NCI-H1694 (cell line): ENCODE measurements at regions not wholly inside any gene's neighbourhood (a gene's known extent, or its start where the extent isn't known, plus 50 kb on each side); places are given as distances from the start of the nearest gene placed in this dataset.

Experiments used
- DNase-seq: peaks from one replicate; lab custom pipeline; 2025; lab: John Stamatoyannopoulos, UW

DNA sequence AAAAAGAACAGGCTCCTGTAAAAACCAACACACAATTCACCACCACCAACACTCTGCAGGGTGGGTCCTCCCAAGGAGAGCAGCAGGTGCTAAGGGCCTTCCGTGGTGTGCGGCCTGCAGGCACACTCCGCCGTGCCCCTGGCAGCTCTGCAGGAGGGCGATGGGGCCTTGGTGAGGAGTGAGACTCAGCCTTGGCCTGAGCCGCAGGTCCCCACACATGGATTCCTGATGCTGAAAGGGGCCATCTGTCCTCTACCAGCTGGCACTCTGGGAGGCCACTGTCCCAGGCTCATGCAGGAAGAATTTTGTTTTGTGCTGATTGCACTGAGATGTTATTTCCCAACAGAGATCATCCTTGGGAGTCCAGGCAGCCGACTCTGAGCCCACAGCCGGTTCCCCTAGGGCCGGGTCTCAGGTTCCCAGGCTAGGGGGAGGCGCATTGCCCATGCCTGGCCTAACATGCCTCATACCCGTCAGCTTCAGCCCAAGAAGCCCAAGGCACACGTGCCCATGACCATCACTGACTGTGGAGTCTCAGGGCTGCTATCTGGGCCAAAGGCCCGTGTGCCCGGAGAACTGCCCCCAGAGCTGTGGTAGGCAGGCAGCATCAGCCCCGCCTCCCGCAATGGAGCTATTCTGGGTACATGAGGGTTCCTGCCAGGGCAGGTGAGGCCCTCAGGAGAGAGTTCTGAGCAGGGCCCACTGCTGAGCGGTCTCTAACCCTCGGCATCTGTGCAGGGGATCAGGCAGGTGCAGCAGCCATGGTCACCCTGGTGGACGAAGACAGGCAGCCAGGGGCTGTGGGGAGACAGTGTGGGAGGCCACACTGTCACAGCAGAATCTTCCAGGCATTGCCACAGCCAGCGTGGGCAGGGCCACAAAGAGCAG is 97.9 kb upstream of the ZNF469 start:
- peak; percentile 37 for DNase-seq

DNA sequence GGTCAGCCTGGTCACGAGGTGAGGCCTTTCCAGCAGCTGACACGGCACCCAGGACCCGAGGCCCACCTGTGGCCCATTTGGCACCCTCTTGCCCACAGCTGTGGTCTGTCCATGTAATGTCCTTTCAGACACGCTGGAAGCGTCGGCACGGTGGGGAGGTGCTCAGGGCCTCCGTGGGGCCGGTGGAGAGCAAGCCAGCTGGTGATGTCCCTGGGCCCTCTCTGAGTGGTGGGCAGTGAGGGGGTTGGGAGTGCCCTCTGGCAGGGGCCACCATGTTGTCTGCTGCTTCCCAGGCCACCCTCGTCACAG is 97.3 kb upstream of the ZNF469 start:
- no peak for DNase-seq

DNA sequence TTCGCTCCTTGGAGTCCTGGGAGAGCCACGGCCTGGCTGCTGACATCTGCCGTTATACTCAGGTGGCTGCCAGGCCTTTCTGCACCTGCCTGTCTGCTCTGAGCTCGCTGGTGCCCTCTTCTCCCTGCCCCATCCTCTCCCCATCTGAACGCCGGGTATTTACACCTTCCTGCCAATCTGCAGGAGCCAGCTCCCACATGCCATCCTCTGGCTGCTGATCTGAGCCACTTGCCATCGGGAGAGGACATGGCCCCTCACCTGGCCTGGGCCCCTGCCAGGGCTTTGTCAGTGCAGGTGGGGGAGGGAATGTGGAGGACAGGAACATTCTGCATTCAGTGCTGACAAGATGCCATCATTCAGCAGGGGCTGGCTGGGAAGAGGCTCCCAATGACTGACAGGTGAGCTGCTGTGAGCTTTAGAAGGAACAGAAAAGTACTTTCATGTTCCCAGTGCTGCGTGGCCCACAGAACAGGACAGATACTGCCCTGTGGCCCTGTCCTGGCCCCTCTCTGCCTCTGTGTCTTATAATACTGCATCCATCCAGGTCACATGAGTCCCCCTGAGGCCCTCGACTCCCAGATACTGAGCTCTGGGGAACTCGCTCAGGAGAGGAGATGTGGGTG is 96.3 kb upstream of the ZNF469 start:
- no peak for DNase-seq

DNA sequence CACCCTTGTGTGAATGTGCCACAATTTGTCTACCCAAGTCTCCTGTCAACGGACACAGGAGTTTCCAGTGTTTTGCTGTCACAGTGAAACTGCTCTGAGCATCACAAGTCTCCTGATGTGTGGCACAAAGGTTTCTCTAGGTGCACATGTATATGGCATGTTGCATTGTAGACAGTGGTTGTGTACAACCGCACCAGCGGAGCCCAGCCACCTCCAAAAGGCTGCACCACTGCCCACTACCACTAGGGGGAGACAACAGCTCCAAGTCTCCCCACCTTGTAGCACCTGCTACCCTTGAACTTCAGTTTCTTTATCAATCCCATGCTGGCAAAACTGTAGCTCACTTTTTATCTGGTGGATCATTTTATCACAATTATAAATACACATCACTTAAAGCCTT is 95.5 kb upstream of the ZNF469 start:
- DNase-seq = peak; percentile 15

DNA sequence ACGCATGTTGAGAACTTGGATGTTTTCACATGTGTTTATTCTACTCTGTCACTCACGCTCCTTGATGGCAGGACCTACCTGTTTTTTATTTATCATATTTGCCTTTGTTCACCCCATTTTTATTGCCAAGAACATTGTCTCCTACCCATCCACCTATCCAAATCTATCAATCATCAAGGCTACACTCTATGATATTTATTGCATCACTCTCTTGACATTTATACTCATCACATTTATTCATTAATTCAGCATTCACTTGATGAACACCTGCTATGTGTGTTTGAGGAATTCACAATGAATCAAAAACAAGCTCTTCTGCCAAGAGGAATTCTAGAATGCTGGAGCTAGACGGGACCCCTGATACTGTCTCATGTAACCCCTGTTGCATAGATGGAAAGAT is 94.5 kb upstream of the ZNF469 start:
- no peak for DNase-seq

DNA sequence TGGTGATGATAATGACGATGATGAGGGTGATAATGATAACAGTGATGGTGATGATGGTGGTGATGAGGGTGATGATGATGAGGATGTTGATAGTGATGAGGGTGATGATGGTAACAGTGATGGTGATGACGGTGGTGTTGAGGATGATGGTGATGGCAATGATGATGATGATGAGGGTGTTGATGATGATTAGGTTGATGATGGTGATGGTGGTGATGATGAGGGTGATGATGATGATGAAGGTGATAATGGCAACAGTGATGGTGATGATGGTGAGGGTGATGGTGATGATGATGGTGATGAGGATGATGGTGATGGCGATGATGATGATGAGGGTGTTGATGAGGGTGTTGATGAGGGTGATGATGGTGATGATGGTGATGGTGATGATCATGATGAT is 93.8 kb upstream of the ZNF469 start:
- no peak for DNase-seq

DNA sequence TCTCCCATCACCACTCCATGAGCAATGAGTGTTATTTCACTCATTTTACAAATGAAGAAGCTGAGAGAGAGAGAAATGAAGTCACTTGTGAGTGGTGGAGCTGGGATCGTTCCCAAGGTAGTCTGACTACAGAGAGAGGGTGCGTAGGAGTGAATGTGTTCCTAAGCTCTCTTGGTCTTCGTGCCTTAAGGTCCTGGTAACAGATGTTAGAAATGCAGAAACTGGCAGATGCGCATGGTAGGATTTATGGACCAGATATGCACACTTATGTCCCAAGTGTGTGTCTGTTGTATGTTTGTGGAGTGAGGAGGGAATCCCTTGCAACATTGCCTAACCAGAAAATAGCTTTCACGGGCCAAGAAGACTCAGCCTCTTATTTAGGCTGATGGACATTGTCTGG is 93.2 kb upstream of the ZNF469 start:
- no peak for DNase-seq

DNA sequence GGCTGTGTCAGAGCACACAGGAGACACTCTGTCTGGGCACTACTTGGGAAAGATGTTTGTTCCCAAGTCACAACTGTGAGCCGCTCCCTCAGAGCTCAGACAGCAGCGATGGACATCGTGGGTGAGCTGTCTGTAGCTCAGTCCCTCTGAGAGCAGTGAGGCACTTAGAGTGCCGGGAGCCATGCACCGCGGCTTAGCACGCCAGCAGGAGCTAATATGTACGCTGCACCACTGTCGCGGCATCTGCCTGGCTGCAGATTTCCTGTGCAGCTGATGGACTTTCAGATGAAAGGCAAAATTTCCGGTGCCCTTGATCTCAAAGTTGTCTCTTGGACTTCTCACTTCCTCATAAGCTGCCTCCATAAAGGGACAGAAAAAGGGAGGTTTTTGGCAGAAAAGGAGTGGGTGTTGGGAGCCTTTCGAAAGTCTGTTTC is 92.8 kb upstream of the ZNF469 start:
- no peak for DNase-seq

DNA sequence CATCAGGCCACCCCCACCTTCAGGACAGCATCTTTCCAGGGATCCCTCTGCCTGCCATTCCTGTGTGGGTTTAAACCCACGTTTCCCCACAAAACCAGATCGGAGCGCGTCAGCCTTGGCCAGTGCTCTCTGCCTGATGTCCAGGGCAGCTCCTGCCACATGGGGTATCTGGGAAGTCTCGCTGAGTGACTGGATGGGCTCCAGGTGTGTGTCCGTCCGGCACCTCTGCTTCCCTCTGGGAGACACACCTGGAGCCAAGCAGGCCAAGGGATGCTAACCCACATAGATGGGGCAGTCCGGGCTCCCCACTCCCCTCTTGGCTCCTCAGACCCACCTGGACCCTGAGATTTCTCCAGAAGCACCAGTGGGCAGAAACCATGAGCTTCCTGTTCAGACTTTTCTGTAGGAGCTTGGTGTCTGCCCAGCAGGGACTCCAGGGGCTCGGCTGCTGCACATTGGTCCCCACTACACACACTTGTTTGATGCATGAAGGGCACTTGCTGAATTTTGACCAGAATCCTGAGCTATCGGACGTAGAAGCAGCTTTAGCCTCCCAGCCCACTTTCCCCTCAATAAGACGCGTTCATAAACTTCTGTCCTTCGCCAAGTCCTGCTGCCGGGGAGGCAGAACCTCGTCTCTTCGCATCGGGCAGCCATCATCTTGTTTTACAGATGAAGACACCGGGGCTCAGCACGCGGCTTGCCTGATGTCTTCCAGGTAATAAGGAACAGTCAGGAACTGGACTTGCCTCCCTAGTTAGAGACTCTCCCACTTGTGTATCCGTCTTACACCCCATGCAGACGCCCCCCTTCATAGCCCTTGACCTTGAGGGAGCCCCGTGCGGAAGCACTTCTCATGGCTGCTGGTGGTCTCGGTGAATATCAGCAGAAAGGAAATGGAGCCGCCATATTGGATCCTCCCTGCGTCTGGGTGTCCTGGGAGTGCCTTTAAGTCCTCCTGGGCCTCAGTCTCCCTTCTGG is 91.6 kb upstream of the ZNF469 start:
- no peak for DNase-seq

DNA sequence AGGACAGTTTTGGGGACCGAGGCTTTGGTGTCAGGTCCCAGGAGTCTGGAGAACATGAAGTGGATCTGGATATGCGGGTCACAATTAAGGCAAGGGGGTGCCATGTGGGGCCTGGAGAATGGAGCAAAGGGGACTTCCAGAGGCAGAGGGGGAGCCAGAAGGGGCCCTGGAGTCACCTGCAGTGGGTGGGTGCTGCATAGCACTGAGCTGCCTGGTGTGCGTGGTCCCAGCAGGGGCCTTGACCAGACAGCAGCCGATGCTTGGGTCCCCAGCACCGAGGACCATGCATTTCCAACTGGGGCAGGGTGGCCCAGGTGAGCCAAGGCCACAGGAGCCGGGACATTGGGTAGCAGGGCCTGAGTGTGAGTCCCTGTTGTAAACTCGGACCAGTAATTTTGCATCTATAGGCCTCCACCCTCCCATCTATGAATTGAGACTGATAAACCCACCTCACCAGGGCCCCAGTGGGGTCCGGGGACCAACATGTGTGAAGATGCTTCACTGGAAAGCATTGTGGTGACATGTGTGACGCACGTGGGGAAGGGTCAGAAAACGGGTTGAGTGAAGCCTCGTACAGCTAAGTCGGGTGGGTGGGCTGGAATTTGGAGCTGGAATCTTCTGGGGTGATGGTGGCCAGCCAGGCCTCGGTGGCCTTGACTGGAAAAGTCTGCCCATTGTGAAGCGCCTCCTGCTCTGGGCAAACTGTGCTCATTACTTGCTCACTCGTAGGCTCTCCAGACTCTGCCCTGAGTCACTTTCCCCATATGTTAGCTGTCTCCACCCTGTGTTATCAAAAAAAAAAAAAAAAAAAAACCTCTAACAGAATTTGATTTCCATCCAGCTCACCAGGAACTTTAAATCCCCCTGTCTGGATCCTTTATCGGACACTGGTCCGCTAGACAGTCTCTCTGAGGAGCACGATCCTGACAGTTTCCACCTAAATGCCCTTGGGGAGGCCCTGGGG is 90.5 kb upstream of the ZNF469 start:
- DNase-seq = no peak

DNA sequence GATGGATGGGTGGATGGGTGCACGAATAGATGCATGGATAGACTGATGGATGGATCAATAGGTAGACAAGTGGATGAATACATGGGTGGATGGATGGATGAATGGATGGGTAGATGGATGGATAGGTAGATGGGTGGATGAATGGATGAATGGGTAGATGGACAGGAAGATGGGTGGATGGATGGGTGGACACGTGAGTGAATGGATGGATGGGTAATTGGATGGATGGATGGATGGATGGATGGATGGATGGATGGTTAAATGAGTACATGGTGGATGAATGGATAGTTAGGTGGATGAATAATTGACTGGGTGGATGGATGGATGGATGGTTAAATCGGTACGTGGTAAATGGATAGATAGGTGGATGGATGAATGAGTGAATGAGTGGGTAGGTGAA is 89.7 kb upstream of the ZNF469 start:
- DNase-seq = no peak

DNA sequence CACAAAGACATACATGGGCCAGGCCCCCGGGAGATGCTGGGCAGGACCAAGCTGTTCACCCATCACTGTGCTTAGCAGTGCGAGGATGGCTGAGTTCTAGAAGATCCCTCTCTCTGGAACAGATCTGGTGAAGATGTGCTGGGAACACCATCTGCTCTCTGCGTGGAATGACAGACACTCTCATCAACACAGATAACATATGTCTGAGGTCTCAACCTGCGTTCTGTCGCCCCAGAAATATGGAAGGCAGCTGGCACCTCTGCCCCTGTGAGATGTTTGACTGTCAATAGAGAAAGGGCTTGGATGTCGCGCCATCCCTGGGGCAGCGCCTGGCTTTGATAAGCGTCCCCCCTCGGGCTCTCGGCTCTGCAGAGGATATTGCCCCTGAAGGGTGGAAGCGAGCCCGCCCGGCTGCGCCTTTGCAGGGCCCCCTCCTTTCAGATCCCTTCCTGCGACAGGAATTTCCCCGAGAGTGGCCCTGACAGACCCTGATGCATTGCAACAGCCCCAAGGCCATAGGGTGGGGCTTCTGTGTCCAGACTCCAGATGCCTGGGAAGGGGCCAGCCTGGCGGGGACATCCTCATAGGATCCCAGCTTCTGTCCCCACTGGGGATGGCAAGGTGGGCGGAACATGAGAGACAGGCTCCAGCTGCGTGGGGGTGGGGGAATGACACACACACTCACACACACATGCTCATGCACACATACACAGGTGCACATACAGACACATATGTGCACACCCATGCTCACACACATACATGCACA is 86.9 kb upstream of the ZNF469 start:
- DNase-seq = peak; percentile 47

DNA sequence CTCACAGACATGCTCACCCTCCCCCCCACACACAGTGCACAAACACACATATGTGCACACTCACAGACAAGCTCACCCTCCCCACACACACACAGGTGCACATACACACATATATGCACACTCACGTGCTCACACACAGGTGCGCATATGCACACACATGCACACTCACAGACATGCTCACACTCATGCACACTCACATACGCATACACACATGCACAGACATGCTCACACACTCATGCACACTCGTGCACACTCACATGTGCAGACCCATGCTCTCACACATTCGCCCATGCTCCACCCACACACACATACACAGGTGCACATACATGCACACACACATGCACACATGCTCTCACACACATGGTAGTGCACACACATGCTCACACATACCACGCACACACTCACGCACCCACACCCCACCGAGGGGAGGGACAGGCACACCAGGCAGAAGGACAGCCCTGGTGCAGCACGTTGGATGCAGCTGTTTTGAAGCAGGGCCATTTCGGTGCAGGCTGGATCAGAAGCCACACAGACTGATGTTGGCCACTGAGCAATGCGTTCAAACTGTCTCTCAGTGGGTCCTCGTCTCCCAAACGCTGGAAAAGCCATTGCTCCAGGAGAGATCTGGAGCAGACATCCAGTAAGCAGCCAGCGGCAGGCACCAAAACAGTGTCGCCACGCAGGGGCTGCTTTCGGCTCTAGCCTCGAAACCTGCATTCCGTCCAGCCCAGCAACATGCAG is 86.2 kb upstream of the ZNF469 start:
- DNase-seq = no peak

DNA sequence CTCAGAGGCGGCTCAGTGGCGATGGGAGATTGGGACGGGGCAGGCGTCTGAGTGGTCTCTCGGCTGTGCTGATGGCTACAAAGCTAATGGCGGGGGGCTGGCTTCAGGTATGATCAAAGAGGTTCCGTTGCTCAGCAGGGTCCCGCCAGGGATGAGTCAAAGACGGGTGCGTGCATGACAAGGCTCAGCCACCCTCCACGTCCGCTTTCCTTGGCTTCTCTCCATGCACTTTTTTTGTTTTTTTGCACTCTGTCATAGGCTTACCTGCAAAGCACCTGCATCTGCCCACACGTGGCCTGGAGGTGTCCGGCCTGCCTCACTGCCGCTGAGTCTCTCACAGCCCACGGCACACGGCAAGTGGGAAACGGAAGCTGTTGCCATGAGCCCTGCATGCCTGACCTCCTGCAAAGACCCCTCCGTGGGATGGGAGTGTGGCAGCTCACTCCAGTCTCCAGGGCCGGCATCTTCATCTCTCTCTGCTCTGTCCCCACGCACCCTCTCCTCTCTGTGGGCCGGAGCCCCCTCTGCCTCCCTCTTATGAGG is 85.5 kb upstream of the ZNF469 start:
- DNase-seq = no peak

DNA sequence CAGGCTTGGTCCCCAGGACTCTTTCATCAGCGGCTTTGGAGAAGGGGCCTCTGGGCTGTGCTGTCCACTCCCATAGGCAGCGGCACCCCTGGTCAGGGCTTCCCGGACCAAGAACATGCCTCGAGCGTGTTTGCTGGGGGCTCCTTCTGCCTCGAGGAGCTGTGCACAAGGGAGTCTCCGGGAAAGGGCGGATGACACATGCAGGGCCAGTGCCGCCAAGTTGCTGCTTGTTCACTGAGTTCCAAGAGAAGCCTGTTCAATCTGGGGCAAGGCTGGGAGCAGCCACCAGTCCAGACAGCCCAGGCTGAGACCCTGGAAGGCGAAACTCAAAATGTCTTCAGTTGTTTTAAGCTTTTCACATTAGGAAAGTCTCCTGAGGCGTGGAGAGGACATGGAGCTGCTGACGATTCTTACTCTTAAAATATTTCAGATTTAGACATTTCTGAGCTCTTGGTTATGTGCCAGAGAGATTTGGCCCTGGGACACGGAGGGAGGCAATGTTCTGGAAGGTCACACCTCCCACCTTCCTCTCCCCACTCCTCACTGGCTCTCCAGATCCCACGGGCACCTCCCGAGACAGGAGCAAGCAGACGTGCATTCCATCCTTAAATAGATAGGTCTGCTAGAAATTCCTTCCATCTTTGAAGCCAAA is 84.5 kb upstream of the ZNF469 start:
- DNase-seq = no peak

DNA sequence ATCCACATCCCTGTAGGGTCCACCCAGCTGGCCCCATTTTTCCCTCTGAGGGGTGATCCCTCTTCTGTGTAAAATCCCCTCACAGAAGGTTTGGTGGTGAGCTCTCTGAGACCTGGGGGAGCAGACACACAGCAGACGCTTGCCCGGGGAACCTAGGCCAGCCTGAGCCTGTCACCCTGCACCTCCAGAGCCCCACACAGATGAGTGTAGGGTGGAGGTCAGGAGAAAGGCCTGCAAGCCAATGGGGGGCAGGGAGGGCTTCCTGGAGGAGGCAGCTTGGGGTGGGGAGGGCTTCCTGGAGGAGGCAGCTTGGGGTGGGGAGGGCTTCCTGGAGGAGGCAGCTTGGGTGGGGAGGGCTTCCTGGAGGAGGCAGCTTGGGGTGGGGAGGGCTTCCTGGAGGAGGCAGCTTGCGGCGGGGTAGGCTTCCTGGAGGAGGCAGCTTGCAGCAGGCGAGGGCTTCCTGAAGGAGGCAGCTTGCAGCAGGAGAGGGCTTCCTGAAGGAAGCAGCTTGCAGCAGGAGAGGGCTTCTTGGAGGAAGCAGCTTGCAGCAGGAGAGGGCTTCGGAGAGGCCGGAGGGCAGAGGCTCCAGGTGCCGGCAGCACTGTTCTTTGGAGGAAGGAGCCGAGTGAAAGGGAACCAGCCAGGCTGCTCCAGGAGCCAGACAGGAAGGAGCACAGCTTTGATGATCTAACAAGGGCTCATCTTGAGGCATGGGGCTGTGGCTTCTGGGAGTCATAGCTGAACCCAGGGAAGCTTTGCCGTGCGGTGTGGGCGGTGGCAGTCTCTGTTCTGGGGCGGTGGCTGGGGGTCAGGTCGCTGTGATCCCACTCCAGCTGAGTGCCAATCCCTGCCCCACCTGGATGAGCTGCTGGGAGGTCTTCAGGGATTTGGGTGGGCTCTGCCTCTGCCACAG is 83.7 kb upstream of the ZNF469 start:
- DNase-seq = no peak

DNA sequence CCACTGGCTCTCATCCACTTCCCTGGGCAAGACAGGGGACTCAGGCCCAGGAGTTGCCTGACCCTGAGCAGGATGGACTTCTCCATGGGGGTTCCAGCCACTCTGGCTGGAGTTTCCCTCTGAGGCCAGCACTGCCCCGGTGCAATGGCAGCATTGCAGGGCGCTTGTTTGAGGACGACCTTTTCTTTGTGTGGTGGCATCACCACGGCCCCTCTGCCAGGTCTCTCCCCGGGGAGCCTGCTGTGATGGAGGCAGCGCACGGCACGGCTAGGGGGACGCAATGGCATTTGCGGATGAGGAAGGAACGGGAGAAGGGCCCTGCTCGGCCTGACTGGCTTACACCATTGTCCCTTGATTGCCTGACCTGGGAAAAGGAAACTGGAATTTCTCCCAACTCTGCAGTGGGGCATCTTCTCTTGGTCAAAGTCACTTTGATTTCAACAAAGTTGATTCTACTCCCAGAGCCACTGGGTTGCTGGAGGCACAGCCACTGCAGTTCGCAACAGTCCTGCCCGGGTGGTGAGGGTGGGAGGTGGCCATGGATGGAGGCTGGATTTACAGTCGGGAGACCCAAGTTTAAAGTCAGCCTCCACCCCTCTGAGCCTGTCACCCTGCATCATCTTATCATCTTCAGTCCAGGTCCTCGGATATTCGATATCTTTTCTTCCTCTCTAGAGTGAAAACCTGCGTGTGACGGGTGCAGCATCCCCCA is 82.9 kb upstream of the ZNF469 start:
- no peak for DNase-seq
